Activated CD4-positive, alpha-beta memory T cell treated with anti-CD3 and anti-CD28 coated beads, Interleukin-2, amount 10 ng/mL, durations not matched to agents 7 days and 5 days (primary cell): ENCODE measurements at regions not wholly inside any gene's neighbourhood (a gene's known extent, or its start where the extent isn't known, plus 50 kb on each side); places are given as distances from the start of the nearest gene placed in this dataset.
"Not testable (repeated sequence)": the region's sequence is repeated elsewhere in the genome, so short reads cannot be mapped to it uniquely, and the experiment has no call there.

ENCODE experiments used
- CTCF ChIA-PET: fragments of 350-600 bp; sonication (Branson Sonifier 250); formaldehyde crosslinking; loops from one replicate; lab custom pipeline; 2021; ENCODE audit warnings: antibody characterized with exemption, inconsistent platforms; lab: Charles Lee
- POLR2A ChIA-PET: fragments of 350-600 bp; sonication (Branson Sonifier 250); formaldehyde crosslinking; loops from one replicate; lab custom pipeline; 2021; ENCODE audit warnings: antibody characterized with exemption; lab: Charles Lee
- DNase-seq: peaks from one replicate; pipeline ENCODE4 v3.0.0-alpha.2; 2020
- H3K27ac Mint-ChIP-seq: one replicate; pipeline ENCODE4 v1.8.0; 2021; ENCODE audit warnings: mild to moderate bottlenecking, mixed read lengths
- H3K27me3 Mint-ChIP-seq: one replicate; pipeline ENCODE4 v1.8.0; 2021; ENCODE audit warnings: mixed read lengths
- H3K36me3 Mint-ChIP-seq: one replicate; pipeline ENCODE4 v1.8.0; 2021; ENCODE audit warnings: low read depth, mixed read lengths
- H3K4me1 Mint-ChIP-seq: one replicate; pipeline ENCODE4 v1.8.0; 2021; ENCODE audit warnings: mixed read lengths
- H3K4me3 Mint-ChIP-seq: one replicate; pipeline ENCODE4 v1.8.0; 2021; ENCODE audit warnings: mild to moderate bottlenecking, mixed read lengths
- H3K9me3 Mint-ChIP-seq: one replicate; pipeline ENCODE4 v1.8.0; 2021; ENCODE audit warnings: mixed read lengths

DNA sequence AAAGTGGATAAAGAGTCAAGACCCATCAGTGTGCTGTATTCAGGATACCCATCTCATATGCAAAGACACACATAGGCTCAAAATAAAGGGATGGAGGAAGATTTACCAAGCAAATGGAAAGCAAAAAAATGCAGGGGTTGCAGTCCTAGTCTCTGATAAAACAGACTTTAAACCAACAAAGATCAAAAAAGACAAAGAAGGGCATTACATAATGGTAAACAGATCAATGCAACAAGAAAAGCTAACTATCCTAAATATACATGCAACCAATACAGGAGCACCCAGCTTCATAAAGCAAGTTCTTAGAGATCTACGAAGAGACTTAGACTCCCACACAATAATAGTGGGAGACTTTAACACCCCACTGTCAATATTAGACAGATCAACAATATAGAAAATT lies 66.7 kb upstream of the LIPC start:
- H3K36me3 Mint-ChIP-seq, DNase-seq, H3K9me3 Mint-ChIP-seq, H3K27ac Mint-ChIP-seq, H3K4me3 Mint-ChIP-seq, CTCF ChIA-PET, POLR2A ChIA-PET: not testable (repeated sequence)
- peaks cover 19% of the 10 kb centered on the region for H3K27me3 Mint-ChIP-seq
- H3K4me1 Mint-ChIP-seq = peaks cover 20% of the 10 kb centered on the region

DNA sequence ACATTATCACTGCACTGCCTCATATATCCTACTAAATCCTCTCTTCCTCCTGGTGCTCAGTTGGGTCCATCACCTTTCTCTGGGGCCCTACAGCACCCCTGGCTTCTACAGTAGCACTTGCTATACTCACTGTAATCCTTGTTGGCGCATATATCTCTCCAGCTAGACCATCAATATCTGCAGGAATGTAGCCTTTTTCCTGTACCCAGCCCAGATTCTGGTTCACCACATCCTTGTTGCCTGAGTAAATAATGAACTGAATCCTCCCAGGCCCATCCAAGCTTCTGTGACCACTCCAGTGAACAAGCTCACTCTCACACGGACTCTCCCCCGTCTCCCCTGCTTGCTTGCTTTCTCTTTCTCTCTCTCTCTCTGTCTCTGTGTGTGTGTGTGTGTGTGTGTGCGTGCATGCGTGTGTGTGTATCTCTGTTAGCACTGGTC lies 62.5 kb upstream of the LIPC start:
- H3K36me3 Mint-ChIP-seq = peaks cover 3% of the 10 kb centered on the region
- POLR2A ChIA-PET = interaction anchor here (0.6 kb wide), 1 partner anchor 9 kb away, joined by 4 read pairs; no protein-coding TSS in a partner anchor
- peaks cover 10% of the 10 kb centered on the region for H3K9me3 Mint-ChIP-seq
- H3K27me3 Mint-ChIP-seq = peaks cover 16% of the 10 kb centered on the region
- H3K27ac Mint-ChIP-seq = no peak overlapping the region
- DNase-seq = no peak
- CTCF ChIA-PET = no interaction called here
- H3K4me1 Mint-ChIP-seq = peaks cover 7% of the 10 kb centered on the region
- peak overlapping the region; percentile 22 for H3K4me3 Mint-ChIP-seq

DNA sequence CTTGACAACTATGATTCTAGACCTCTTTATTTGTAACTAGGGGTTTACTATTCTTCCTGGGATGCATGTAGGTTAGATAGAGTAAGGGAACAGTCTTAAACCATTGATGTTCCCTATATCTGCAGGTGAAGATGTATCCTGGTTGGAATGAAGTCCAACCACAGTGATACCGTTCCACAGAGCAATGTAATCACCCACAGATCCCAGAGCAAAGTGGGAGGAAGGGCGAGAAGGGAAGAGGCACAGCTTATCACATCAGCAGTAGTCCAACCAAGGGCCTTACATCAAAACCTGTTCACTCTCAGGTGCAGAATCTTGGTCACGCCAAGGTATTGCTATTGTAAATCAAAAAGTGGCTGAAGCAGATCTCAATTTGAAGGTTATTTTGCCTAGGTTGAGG lies 61.8 kb upstream of the LIPC start:
- ChIA-PET POLR2A (interaction anchor here (0.6 kb wide), 1 partner anchor 8 kb away, joined by 4 read pairs; no protein-coding TSS in a partner anchor), CTCF (no interaction called here)
- H3K36me3 Mint-ChIP-seq = peaks cover 3% of the 10 kb centered on the region
- H3K9me3 Mint-ChIP-seq = peaks cover 10% of the 10 kb centered on the region
- no peak overlapping the region for H3K4me3 Mint-ChIP-seq
- DNase-seq = no peak
- peaks cover 7% of the 10 kb centered on the region for H3K4me1 Mint-ChIP-seq
- H3K27me3 Mint-ChIP-seq = peaks cover 19% of the 10 kb centered on the region
- H3K27ac Mint-ChIP-seq = no peak overlapping the region

DNA sequence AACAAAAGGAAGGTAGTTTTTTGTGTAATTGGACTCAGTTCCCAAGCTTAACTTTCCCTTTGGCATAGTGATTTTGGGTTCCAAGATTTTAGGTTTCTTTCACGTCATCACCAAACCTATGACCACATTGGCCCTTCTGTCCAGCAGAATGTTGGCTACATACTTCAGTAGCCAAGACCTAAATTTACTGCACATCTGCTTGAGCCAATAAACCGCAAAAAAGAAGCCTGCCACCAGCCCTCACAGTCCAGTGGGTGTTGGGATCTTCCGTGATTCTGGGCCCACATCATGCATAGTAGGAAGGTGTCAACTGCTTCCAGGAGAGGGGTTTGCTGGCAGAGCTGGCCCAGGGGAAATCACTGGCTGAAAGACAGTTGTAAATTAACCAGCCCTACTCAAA lies 57.6 kb upstream of the LIPC start:
- POLR2A ChIA-PET = interaction anchor here (1.3 kb wide), 1 partner anchor 13 kb away, joined by 3 read pairs; no protein-coding TSS in a partner anchor
- no peak for DNase-seq
- Mint-ChIP-seq H3K4me1 (peaks cover 8% of the 10 kb centered on the region), H3K9me3 (peaks cover 15% of the 10 kb centered on the region), H3K27ac (no peak overlapping the region), H3K27me3 (peaks cover 10% of the 10 kb centered on the region), H3K36me3 (peaks cover 3% of the 10 kb centered on the region), H3K4me3 (no peak overlapping the region)
- CTCF ChIA-PET = no interaction called here

DNA sequence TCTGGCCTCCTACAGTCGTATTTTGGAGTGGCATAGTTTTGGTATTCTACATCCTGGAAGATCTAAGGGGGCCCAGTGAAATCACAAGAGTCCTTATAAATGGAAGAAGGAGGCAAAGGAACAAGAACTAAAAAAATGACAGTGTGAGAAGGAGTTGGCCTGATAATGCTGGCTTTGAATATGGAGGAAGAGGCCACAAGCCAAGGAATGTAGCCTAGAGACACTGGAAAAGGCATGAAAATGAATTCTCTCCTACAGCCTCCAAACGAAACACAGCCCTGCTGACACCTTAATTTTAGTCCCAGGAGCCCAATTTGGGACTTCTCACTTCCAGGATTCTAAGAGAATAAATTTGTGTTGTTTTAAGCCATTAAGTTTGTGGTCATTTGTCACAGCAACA lies 54.6 kb upstream of the LIPC start:
- Mint-ChIP-seq H3K27me3 (peaks cover 10% of the 10 kb centered on the region), H3K4me1 (peaks cover 2% of the 10 kb centered on the region), H3K36me3 (no peaks in the 10 kb centered on the region), H3K9me3 (peaks cover 14% of the 10 kb centered on the region), H3K4me3 (no peak overlapping the region), H3K27ac (no peak overlapping the region)
- ChIA-PET POLR2A (no interaction called here), CTCF (no interaction called here)
- DNase-seq = no peak

DNA sequence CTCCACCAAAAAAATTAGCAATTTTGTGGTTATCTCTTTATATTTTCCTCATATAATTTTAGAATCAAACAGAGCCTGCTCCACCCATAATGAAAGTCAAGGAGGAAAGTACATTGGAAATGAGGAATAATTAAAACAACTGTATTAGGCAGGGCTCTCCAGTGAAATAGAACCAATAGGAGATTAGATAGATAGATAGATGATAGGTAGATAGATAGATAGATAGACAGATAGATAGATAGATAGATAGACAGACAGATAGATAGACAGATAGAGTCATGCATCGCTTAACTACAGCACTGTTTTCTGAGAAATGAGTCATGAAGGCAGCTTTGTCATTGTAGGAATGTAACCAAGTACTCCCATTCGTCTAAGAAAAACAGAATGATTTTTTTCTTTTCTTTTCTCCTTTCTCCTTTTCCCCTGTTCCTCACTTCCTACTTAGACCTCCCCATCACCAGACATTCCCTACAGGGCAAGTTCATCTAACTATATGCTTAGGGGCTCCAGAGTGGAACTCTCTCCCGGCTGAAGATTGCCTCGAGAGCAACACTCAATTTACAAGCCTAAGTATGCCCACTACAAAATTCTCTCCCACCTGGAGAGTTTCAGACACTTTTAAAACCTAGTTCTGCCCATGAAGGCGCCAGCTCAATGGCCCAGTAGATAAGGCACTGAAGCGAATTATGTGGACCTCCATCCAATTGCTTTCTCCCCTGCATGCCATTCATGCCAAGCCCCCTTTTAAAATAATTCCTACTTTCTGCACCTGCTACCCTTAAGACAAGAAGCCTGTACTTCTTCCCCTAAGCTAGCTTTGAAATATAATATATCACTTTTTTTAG lies 53.3 kb upstream of the LIPC start:
- Mint-ChIP-seq H3K4me3 (no peak overlapping the region), H3K27ac (no peak overlapping the region), H3K4me1 (peaks cover 2% of the 10 kb centered on the region), H3K9me3 (peaks cover 11% of the 10 kb centered on the region), H3K27me3 (peaks cover 10% of the 10 kb centered on the region), H3K36me3 (no peaks in the 10 kb centered on the region)
- ChIA-PET CTCF (no interaction called here), POLR2A (interaction anchor here (0.8 kb wide), 1 partner anchor 9 kb away, joined by 4 read pairs; no protein-coding TSS in a partner anchor)
- no peak for DNase-seq

DNA sequence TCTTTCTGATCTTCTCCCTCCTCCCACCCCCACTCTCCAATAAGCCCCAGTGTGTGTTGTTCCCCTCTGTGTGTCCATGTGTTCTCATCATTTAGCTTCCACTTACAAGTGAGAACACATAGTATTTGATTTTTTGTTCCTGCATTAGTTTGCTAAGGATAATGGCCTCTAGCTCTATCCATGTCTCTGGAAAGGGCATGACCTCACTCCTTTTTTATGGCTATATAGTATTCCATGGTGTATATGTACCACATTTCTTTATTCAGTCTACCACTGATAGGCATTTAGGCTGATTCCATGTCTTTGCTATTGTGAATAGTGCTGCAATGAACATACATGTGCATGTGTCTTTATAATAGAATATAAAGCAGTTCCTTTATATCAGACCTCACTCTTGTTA lies 52.3 kb upstream of the LIPC start:
- H3K9me3 Mint-ChIP-seq, H3K36me3 Mint-ChIP-seq, H3K4me3 Mint-ChIP-seq, H3K27me3 Mint-ChIP-seq, POLR2A ChIA-PET, DNase-seq, H3K4me1 Mint-ChIP-seq, CTCF ChIA-PET, H3K27ac Mint-ChIP-seq: not testable (repeated sequence)

DNA sequence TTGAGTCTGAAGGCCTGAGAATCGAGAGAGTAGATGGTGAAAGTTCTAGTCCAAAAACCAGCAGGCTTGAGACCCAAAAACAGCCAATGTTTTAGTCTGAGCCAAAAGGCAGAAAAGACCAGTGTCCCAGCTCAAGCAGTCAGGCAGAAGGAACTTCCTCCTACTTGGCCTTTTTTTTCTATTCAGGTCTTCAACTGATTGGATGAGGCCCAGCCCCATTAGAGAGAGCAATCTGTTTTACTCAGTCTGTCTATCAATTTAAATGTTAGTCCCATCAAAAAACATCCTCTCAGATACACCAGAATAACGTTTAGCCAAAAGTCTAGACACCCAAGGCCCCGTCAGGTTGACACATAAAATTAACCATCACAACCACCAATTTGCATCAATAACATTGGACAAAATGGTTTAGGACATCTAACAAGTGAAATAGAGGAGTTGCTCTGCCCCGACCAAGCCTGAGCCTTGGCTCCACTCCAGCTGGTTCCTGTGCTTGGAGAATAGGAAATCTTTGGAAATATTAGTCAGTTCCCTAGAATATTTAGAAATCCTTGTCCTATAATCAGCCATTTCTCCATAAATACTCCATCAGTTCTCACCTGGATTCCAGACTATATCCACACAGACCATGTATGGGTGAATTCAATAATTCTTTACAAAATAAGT lies 51.4 kb upstream of the LIPC start:
- ChIA-PET POLR2A (no interaction called here), CTCF (no interaction called here)
- peaks cover under 1% of the 10 kb centered on the region for H3K27me3 Mint-ChIP-seq
- peaks cover 8% of the 10 kb centered on the region for H3K9me3 Mint-ChIP-seq
- no peak for DNase-seq
- H3K4me1 Mint-ChIP-seq = peaks cover 2% of the 10 kb centered on the region
- H3K27ac Mint-ChIP-seq = no peak overlapping the region
- no peak overlapping the region for H3K4me3 Mint-ChIP-seq
- no peaks in the 10 kb centered on the region for H3K36me3 Mint-ChIP-seq

DNA sequence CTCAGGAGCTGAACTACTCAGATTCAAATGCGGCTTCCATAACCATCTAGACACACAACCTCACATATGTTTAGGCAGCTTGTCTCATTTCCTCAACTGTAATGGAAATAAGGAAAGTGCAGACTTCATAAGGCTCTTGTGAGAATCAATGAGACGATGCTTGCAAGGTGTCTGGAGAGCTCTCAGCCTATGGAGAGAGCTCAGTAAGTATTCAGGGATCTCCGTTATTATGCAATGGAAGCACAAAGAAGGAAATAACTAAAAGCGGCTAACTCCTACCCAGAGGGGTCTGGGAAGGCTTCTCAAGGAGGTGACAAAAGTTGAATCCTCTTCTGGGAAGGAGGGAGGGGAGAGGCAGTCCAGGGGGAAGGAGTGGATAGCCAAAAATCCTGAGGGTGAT lies 50.1 kb upstream of the LIPC start:
- ChIA-PET CTCF (no interaction called here), POLR2A (no interaction called here)
- H3K4me1 Mint-ChIP-seq = peaks cover 2% of the 10 kb centered on the region
- H3K27ac Mint-ChIP-seq = no peak overlapping the region
- H3K27me3 Mint-ChIP-seq = no peaks in the 10 kb centered on the region
- no peak for DNase-seq
- no peaks in the 10 kb centered on the region for H3K36me3 Mint-ChIP-seq
- no peak overlapping the region for H3K4me3 Mint-ChIP-seq
- peaks cover 7% of the 10 kb centered on the region for H3K9me3 Mint-ChIP-seq
